GM19438 (cell line): ENCODE measurements at regions not wholly inside any gene's neighbourhood (a gene's known extent, or its start where the extent isn't known, plus 50 kb on each side); places are given as distances from the start of the nearest gene placed in this dataset.

Source experiments
- ATAC-seq: cut with Tn5 transposase; IDR thresholded peaks from one replicate; pipeline ENCODE4 v1.9.1; 2021; ENCODE audit warnings: low read depth; ENCODE audit not compliant: unreplicated experiment

DNA sequence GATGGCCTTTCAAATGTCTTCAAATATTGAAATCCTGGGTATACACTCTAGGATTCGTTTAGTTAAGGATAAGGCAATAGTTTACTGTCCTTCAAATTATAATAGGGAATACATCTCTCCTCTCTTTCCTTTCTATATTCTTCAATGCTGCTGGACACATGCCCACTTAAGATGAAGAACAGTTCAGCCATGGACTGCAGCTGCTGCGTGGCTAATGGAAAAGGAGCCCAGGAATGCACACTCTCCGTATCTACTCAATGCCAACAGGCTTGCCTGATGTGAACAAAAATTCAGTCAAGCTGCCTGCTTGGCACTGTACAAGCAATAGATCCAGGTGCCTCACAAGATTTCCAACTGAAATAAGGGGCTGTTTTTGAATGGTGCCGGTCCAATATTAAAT lies 321.2 kb upstream of the LYPLAL1 start:
- ATAC-seq = no peak

DNA sequence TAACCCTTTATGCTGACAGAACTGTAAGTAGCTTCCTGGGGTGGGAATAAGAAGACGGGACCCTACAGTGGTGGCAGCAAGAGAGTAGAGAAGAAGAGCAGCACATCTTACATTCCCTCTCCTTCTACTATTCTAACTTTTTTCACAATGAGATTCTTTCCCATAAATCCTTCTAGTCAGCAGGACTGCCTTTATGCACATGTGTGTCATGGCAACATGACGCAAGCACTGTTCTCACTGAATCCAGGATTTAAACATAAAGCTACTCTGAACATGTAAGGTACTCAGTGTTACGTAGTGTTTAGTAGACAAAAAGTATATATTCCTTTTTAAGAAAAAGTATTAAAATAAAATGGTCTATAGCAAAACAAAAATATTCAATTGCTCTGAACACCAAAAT lies 309.7 kb upstream of the LYPLAL1 start:
- no peak for ATAC-seq

DNA sequence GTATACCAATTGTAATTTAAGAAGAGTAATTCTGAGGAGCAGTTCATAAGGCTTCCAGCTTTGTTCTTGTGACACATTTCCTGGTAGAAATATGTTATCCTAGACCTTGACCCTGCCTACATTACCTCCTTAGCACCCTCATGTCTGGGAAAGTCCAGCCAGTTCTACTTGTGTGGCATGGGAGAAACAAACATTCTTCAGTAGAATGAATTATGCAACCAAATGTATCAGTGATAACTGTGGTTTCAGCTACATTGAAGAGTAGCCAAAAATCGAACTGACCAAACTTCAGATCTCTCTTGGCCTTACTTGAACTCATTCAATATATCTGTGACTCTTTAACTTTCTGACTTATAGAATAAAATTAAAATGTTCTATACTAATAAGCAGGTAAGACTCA lies 308.1 kb upstream of the LYPLAL1 start:
- no peak for ATAC-seq

DNA sequence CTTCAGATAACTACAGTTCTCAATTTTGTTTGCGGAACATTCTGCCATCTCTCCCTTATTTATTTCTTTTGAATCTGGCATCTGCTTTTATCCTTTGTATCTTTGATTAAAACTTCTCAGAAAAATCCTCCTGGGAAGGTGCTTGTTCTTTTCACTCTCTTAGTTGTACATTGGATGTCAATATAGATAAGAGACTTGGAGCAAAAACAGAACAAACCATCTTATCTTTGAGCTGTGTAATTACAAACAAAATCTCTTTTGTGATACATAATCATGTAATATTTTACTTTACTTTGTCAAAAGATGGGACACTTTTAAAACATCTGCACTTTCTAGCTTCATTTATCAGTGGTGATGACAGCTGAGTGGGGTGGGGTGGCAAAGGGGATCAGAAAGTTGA lies 307.2 kb upstream of the LYPLAL1 start:
- ATAC-seq = no peak

DNA sequence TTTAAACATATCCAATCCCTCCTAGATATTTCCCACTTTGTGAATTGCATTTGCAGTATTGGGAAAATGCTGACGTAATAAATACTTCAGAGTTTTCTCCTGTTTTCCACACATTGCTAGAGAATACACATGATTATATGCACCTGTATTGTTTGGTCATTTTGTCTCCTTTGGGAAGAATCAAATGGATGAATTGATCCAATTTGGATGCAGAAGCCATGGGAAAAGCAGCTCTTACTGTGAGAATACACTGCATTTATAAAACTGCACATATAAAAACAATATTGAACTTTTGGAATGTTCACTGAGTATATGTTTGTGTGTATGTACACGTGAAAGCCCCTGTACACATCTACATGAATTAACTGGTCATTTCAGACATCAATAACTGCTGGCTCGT lies 306.6 kb upstream of the LYPLAL1 start:
- no peak for ATAC-seq

DNA sequence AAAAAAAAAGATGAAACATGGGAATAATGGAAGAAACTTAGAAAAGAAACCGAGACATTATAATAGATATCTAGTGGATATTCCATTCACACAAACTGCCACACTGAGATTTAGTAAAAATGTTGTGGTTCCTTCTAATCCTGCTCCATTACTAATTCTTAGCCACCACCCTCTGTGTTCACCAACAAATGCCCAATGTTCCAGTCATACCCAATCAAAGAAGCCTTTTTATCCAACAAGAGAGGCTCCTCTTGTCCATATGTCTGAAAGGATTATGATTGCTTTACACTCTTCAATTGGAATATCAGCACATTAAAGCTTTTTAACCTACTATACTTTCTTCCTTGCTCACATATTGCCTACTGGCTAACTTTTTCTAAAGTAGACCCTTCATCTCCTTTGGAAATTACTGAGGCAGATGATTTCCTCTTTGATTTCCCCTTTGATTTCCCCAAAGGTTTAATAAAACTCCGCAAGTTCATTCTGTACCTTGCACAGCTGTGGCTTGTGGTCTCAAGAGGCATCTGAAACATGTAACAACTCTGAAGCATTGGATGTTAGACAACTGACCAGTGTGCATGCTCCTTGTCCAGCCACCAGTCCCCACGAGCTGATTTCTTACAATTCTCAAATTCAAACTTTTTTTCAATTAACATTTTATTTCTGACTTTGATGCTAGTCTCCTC lies 305.6 kb upstream of the LYPLAL1 start:
- no peak for ATAC-seq

DNA sequence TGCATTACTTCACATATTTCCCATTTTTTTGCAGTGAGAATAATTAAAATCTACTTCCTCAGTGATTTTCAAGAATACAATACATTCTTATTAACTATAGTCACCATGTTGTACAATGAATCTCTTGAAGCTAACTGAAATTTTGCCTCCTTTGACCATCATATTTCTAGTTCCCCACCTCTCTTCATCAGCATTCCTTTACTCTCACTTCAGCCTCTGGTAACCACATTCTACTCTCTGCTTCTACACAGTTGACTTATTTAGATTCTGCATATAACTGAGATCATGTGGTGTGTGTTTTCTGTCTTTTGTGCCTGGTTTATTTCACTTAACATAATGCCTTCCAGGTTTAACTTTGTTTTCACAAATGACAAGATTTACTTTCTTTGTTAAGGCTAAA lies 304.4 kb upstream of the LYPLAL1 start:
- no peak for ATAC-seq

DNA sequence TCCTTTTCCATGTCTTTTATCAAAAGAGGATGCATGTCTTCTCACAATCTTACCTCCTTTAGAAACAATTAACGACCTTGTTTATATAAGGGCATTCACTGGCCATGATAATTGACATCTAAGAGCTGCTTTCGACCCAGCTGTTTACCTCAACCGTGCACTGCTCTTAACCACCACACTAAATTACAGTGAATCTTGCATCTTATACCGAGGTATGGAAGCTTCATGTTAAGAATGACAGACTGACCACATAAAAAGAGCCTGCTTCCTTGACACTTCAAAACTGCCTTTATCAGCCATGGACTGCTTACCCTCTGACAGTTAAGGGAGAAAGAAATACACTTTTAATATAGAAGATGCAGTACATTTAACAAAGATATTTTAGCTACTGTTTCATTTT lies 301.7 kb upstream of the LYPLAL1 start:
- ATAC-seq = no peak

DNA sequence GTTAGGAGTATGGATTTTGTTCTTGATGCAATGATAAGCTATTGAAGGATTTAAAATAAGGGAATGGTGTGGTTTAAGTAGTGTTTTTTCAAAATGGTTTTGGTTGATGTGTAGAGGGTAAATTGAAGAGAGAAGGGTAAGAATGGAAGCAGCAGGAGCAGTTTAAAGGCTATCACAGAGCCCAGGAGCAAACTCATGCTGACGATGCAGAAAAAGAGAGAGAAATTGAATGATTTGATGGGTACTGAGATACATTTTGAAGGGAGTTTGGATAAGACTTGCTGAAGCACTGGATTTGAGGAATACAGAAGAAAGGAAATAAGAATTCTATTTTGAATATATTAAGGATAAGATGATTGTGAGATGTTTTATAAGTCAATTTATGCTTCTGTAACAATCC lies 300.8 kb upstream of the LYPLAL1 start:
- no peak for ATAC-seq

DNA sequence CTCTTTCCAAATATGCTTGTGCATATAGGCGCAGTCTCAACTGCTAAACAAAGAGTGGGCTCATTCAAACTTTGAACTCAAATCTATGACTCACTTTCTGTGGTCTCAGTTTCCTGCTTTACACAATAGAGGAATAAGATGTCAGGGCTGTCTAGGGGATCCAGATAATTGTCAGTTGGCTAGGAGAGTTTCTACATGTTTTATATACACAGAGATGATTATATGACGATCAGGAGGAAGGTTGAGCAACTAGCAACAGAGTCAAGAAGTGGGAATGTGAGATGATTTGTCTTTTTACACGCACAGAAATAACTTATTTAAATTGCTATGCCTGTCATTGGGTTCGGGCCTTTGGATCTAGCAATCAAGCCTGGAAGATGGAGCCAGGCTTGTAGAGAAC lies 299.4 kb upstream of the LYPLAL1 start:
- no peak for ATAC-seq

DNA sequence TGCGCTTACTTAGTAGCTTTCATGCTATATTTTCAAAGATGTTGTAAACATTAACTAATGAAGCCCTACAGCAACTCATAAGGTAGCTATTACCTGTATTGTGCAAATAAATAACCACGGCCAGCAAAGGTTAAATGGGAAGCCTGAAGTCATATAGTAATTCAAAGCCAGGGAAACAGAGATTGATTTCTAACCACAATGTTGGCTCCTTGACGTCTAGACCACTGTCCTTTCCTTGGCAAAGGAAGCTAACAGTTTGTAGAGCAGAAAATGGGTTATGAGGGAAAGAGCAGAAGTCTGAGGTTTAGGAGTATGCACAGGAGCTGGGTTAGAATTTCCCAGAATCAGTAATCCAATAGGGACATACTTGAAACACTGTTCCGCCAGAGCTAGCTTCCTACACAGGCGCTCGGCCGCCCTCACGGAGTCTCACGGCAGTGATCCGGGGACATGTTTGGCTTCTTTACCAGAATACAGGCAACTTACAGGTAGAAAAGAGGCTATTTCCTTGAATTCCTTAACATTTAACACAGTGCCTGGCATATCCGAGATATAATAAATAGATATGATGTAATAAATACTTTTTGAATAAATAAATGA lies 298.8 kb upstream of the LYPLAL1 start:
- ATAC-seq = no peak

DNA sequence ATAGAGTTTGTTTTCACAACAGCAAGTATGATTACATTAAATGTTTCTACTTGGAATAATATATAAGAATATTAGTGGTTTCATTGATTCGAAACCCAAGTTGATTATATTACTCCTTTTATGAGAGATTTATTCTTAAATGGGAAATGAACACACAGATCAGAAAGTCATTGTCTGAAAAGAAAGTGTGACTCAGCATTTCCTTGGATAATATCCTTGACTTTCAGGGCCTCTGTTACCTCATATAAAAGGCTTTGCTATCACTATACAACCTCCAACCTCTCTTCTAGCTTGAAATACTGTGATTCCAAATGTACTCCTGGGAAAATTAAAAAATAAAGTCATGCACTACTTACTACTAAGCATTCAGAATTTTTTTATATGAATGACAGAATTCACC lies 295.3 kb upstream of the LYPLAL1 start:
- no peak for ATAC-seq

DNA sequence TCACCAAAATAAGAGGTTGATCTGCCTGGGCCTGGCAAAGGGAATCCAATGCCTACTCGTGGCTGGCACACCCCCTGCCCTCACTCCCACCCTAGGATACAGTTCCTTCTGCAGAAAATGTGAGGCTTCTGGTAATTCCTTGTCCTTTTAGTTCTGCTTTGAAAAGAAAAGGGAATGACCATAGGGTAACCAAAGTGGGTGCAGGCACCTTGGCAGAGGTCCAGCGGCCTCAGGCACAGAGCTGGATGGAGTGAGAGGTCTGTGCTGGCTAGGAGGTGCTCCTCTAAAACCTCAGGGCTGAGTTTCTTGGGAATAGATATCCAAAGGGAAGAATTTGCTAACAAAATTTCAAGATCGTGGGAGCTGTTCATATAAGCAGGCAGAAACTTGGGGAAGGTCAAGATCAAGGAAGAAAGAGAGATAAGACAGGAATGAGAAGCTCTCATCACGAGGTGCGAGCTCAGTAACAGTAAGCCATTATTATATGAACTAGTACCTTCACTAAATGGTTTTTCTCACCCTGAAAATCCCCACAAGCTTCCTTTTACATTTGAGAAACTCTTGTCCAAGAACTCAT lies 293.1 kb upstream of the LYPLAL1 start:
- ATAC-seq = no peak

DNA sequence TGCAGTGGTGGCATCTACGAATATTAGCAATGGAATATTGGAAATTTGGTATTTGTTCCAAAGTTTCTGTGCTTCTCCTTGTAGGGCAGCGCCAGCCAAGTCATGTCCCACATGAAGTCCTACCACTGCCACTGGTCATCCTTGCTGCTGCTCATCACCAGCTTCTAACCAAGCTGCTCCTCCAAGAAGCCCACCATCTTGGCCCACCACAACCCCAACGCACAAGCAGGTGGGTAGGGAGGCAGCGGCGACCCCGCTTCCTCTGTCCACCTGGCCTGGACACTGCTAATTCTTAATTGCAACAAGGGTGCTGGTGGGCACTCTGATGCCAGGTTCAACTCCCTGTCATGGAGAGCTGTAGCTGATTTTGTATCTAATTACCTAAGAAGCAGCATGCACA lies 291.2 kb upstream of the LYPLAL1 start:
- ATAC-seq = no peak

DNA sequence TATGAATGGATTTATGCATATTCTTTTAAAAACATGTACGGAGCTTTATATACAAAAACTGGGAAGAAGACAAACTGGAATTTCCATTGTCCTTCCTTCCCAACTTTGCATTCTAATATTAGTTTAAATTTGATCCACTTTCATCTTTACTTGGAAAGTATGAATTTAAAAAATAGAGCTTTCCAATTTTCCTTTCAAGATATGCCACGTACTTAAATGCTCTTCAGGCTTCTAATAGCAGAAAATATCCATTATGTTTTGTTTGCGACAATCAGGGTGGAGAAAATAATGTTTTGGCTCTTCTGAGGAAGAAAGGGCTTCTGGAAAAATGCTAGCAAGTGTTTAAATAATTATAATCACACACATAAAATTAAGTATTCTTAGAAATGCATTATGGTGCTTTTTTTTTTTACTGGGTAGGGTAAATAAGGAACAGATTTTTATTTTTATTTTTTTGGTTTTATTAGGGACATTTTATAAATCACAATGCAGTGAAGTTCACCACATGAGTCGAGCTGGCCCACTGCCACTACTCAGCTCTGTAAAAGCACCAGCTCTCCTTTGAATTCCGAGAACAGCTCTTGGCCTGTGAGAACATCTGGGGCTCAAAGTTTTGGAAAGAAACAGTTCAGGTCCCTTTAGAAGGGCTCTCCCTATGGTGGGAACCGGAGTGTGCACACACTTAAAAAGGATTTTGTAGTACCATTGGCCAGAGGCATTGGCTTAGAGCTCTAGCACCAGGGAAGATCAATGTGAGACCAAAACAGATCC lies 287.4 kb upstream of the LYPLAL1 start:
- ATAC-seq = no peak

DNA sequence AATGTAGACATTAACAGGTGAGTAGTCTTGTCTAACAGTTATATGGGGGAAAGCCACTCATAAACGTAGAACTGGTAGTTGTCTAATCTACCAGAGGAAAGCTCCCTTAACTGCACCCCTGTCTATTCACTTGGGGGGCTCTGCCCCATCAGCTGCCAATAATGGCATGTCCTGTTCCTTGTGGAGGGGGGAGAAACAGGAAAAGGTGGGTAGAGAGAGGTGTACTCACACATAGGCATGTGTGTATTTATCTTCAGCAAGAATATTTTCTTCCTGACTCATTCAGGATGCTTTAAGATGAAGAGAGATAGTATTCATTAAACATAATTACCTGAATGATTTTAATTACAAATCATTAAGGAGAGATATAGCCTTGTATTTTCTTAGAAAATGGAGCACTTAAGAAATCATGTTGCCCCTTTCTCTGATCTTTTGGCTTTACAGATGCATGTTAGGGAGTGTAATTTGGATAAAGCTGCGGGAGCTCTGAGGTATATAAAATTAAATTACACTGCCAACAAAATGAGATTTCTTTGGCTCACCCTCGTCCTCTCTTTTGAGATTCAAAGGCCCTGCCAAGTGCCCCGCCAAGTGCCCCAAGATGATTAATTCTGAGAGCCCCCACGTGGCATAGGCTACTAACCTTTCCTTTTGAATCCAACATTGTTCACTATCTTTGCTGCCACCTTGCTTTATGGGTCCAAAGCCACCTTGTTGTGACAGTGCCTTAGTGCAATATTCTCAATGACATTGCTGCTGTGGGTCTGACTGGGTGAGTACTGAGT lies 286.3 kb upstream of the LYPLAL1 start:
- ATAC-seq = no peak

DNA sequence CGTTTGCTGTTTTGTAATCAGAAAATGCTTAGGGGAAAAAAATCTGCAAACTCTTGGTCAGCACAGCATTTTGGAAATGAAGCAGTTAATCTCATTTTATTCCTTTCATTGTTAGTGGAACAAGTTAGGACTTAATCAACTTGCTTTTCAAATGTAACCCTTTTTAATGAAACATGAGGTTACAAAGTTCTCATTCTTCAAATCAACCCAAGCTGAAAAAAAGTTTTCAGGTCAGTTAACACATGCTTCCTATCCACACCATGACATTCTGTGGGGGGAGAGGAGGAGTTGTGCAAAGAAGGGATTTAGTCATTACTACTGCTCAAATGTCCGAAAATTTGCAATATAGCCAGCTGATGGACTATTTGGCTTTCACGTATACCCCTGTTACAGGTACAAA lies 283.2 kb upstream of the LYPLAL1 start:
- no peak for ATAC-seq

DNA sequence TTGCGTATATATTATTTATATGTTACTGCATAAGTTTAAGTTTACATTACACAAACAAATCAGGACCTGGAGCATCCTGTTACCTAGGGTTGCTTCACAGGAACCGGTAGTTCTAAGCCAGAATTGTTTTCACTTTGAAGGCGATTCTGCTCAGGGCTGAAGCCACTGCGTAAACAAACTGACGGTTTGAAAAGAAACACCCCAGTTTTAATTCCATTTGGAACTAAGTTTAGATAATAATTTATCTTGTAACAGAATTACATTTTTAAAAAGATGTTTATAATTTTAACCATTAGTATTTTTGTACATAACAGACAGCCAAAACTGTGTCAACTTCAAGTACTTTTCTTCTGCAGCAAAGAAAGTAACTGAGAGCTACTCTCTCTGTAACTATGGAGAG lies 282.1 kb upstream of the LYPLAL1 start:
- no peak for ATAC-seq

DNA sequence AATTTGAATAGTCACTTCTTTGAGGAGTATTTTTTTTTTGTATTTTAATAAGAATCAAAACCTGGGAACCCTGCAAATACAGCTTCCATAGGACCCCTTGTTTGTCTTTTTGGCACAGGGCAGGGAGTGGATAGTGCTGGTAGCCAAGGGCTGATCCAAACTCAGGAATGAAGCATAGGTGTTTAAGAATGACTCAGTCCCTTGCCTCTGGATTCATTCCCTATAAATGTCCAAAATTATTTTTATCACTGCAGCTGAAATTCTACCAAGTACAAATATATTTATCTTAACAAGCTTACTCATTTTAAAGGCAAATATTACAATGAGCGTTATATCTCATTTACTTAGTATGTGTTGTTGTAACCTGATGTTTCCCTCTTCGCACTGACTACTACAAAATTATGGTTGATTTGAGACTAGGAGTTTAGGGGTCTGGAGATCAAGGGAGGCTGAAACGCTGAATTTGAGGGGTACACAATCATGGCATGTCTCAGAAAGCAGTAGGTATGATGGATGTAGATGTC lies 278.6 kb upstream of the LYPLAL1 start:
- no peak for ATAC-seq

DNA sequence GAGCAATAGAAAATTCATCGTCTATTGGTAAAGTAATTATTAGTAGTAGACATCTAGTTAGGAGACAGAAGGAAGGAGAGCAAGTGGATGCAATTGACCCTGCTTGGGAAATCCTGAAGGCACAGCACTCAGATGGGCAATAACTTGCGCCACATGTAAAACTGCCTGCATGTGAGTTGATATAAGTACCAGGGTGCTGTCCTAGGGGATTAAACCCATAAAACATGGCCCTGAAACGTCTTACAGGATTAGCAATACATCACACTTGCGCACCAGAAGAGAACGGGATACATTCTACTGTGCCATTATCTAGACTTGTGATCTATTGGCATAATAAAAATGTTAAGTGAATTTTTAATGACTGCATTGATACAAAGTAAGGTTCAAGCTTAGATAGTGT lies 277.5 kb upstream of the LYPLAL1 start:
- no peak for ATAC-seq

DNA sequence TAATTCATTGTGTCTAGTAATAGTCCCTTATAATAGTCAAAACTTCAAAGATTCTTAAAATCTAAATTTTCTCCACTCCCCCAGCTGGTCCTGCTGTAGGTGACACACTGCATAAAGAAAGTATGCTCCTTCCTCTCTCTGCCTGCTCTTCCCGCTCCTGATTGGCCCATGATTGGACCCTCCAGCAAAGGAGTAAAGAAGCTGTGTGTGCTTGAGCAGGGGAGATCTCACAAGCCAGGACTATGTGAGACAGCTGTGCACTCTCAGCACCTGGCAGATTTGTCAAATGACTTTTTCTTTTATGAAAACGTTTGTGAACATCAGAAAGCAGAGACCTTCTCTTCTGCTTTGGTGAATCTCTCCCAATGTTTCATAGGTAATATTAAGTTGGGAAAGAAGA lies 274.8 kb upstream of the LYPLAL1 start:
- ATAC-seq = no peak
